ENCODE measurements at regions not wholly inside any gene's neighbourhood (a gene's known extent, or its start where the extent isn't known, plus 50 kb on each side); places are given as distances from the start of the nearest gene placed in this dataset.
"Not testable (repeated sequence)": the region's sequence is repeated elsewhere in the genome, so short reads cannot be mapped to it uniquely, and the experiment has no call there.

GRCh38 chr9:81372628-81373191 is 316.6 kb downstream of the TLE1 start:
- CTCF ChIA-PET, result no interaction called here
- POLR2A ChIA-PET, result no interaction called here

- ChIA-PET POLR2A (no interaction called here), CTCF (no interaction called here)
Observed at GRCh38 chr9:81371824-81372223, 317.5 kb downstream of the TLE1 start.

- ChIA-PET POLR2A (no interaction called here), CTCF (no interaction called here)
Observed at GRCh38 chr9:81370650-81371049, 318.7 kb downstream of the TLE1 start.

GRCh38 chr9:81370096-81370495 is 319.3 kb downstream of the TLE1 start:
- ChIA-PET CTCF (no interaction called here), POLR2A (no interaction called here)

DNA sequence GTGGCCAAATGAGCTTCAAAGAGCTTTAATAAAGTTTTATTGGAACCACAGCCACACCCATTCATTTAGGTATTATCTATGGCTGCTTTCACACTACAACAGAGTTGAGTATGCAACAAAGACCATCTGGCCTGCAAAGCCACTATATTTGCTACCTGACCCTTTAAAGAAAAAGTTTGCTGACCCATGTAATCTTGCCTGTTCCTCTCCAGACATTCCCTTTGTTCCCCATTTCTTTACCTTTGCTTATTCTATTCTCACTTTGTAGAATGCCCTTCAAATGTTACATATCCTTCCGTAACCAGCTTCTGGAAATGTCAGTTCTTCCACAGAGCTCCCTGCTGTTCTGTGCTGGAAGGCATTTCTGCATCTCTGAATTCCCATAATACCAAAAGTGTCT is 320.2 kb downstream of the TLE1 start:
- ChIA-PET POLR2A (no interaction called here), CTCF (no interaction called here)

GRCh38 chr9:81363916-81364480 is 325.3 kb downstream of the TLE1 start:
- ChIA-PET CTCF (no interaction called here), POLR2A (no interaction called here)

DNA sequence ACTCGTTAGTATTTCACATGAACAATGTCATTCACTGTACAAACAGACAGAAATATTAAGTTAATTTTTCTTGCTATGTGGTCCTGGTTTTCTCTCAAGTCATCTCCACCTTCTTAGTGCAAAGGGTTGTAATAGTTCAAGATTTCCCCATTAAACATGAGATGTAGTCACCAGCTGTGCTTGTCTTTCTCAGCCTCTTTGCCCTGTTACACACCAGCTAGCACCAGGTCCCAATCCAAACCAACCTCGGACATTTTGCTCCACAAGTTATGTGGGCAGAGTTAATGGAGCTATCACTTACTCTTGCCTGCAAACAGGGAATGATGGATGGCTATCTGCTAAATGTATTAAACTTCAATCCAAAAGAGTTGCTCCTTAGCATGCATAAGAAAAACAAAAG is 328.1 kb downstream of the TLE1 start:
- CTCF ChIA-PET, result no interaction called here
- POLR2A ChIA-PET, result no interaction called here

DNA sequence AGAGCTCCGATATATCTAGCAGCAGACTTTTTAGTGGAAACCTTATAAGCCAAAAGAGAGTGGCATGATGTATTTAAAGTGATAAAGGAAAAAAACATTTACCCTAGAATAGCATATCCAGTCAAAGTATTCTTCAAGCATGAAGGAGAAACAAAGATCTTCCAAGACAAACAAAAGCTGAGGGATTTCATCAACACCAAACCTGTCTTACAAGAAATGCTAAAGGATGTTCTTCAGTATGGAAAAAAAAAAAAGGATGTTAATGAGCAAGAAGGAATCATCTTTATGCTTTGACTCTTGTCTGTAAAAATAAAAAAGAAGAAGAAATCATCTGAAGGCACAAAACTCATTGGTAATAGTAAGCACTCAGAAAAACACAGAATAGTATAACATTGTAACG is 338.2 kb downstream of the TLE1 start:
- POLR2A ChIA-PET, result no interaction called here
- CTCF ChIA-PET, result no interaction called here

DNA sequence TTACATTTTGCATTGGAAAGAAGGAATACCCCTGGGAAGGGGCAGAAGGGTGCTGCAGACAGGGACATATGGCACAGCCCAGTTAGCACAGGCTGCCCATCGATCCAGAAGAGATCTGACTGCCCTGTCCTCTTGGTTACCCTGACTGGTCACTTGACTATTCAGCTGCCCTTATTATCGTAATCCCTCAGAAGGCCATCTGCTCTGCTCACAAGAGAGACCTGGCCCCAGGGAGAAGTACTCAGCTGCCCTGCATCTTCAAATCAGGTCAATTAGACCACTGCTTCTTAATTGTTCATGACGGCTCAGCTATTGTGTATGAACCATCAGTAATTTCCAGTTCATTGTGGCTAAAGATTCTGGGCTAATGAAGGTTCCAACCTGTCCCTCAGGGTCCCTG is 345.0 kb downstream of the TLE1 start:
- ChIA-PET CTCF (no interaction called here), POLR2A (no interaction called here)

GRCh38 chr9:81335879-81336421 is 353.4 kb downstream of the TLE1 start:
- CTCF ChIA-PET, result no interaction called here
- POLR2A ChIA-PET, result no interaction called here

GRCh38 chr9:81321551-81321950 is 367.8 kb downstream of the TLE1 start:
- POLR2A ChIA-PET, result no interaction called here

GRCh38 chr9:81320909-81321482 is 368.4 kb downstream of the TLE1 start:
- POLR2A ChIA-PET, result no interaction called here
- CTCF ChIA-PET, result no interaction called here

More at GRCh38 chr9:81321551-81321950, 367.8 kb downstream of the TLE1 start:
- CTCF ChIA-PET, result no interaction called here

DNA sequence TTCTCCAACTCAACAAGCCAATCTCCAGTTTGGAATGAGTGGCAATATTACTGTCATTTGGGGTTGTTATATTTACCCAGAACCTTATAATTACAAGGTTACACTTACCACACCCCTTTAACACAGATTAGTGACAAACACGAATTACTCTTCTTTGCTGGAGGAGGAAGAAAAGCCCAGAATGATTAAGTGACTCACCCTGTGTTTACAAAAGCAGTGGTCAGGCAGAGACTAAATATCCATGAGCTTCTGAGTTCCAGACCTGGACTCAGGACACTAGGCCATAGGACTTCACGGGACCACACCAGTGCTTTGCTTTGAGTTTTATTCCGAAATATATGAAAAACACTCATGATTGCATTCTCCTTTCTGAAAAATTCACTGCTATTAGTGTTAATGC is 370.8 kb downstream of the TLE1 start:
- POLR2A ChIA-PET, result no interaction called here
- CTCF ChIA-PET, result no interaction called here

DNA sequence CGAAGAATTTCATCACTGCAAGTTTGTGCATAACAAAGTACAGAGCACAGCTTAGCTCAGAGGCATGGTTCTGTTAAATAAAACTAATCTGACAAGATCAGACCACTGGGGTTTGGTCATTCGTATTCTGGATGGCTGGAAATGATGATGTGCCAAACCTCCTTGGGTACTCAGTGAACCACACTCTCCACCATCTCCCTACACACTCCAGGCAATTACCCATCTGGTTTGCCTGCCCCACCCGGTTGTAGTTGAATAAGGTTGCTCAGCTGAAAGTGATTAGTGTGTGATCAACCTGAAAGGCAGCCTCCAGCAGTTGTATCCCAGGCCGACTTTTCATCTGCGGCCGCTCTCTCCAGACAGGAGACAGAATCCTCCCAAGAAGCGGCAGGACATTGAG is 371.4 kb downstream of the TLE1 start:
- ChIA-PET POLR2A (no interaction called here), CTCF (no interaction called here)

GRCh38 chr9:81317223-81317622 is 372.1 kb downstream of the TLE1 start:
- ChIA-PET POLR2A (no interaction called here), CTCF (no interaction called here)

DNA sequence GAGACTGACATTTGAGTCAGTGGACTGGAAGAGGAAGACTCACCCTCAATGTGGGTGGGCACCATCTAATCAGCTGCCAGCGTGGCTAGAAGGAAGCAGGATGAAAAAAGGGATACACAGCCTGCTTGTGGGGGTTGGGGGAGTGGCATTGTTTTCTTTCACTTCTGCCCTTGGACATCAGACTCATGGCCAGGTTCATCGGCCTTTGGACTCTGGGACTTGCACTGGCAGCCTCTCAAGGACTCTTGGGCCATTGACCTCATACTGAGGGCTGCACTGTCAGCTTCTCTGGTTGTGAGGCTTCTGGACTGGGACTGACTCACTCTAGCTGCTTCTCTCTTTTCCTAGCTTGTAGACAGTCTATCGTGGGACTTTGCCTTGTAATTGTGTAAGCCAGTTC is 374.9 kb downstream of the TLE1 start:
- CTCF ChIA-PET, result no interaction called here

DNA sequence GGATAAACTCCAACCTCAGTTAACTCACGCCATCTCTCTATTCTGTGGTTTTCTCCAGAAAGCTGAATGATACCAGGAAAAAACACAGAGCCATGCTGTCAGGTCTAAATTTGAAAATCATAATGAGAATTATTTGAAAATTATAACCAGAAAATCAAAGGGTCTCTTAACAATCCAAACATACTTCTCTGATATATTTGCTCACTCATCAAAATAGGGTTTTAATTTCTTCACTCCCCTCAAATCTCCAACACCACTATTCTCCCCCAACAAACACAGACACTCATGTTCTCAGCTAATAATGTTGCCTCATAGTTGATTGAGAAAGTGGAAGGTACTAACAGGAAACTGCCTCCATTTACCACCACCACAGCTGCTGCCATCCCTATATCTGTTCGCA is 375.5 kb downstream of the TLE1 start:
- ChIA-PET CTCF (no interaction called here), POLR2A (no interaction called here)

More for the DNA sequence above, 374.9 kb downstream of the TLE1 start:
- POLR2A ChIA-PET, result no interaction called here

DNA sequence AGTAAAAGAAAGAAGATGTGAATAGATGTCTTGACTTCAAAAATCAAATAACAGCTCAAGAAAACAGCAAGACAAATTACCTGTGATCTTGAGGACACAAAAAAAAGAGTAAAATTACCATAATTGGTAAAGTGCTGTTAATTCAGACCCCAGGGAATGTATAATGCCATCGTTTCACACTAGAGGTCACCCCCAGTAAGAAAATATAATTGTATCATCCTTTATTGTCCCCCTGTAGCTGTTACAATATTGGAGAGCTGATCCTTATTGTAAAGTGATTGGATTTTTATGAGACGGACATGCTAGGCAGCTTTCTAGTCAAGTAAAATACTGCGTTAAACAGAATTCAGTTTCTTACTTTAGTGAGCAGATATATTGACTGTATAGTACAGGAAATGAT is 377.0 kb downstream of the TLE1 start:
- ChIA-PET CTCF (no interaction called here), POLR2A (no interaction called here)

DNA sequence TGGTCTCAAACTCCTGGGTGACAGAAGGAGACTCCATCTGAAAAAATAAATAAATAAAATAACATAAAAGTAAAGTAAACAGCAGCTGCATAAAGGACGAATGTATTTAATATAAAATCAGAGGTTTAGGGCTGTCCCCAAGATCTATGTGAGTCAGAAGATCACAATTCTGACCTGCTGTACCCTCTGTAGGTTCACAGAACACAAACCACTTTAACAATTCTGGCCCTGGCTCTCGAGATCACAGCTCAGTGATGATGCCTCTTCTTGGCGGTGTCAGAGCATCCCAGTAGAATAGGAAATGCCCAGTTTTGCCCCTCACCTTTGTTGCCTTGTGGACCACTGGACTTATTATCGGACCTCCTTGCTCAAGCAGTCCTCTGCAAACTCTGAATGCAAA is 380.9 kb downstream of the TLE1 start:
- ChIA-PET POLR2A (no interaction called here), CTCF (no interaction called here)

DNA sequence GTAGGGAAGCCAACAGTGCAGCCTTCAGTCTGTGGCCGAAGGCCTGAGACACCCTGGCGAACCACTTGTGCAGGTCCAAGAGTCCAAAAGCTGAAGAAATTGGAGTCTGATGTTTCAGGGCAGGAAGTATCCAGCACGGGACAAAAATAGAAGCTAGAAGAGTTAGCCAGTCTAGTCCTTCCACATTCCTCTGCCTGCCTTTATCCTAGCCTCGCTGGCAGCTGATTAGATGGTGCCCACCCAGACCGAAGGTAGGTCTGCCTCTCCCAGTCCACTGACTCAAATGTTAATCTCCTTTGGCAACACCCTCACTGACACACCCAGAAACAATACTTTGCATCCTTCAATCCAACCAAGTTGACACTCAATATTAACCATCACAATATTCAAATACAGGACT is 381.6 kb downstream of the TLE1 start:
- POLR2A ChIA-PET, CTCF ChIA-PET: not testable (repeated sequence)

- ChIA-PET POLR2A (no interaction called here), CTCF (no interaction called here)
Observed at GRCh38 chr9:81305561-81306182, 383.7 kb downstream of the TLE1 start.

DNA sequence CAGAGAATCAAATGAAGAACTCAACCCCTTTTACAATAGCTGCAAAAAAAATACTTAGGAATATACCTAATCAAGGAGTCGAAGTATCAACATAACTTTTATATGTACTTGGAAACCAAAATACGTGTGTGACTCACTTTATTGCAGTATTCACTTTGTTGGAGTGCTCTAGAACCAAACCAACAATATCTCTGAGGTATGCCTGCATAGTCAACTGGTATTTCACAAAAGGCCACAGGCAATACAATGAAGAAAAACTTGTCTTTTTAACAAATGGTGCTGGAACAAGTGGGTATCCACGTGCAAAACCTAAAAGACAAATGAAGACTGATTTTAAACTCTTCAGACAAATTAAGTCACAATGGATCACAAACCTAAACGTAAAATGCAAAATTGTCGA is 385.7 kb downstream of the TLE1 start:
- ChIA-PET CTCF (no interaction called here), POLR2A (no interaction called here)
